Endothelial cell of umbilical vein (primary cell): ENCODE measurements at regions not wholly inside any gene's neighbourhood (a gene's known extent, or its start where the extent isn't known, plus 50 kb on each side); places are given as distances from the start of the nearest gene placed in this dataset.

Experiments used
- CTCF ChIP-seq, 2 donors: IDR thresholded peaks; 1 replicate in 1 of 2; 2 replicates in 1 of 2; pipeline ENCODE4 v1.5.1; 2011; ENCODE audit warnings: low read length in 2 of 2, mild to moderate bottlenecking in 2 of 2, moderate library complexity in 2 of 2, control low read depth in 1 of 2, inconsistent platforms in 1 of 2, low read depth in 1 of 2; ENCODE audit not compliant: insufficient read depth in 1 of 2; ENCODE audit errors: extremely low read depth in 1 of 2
- EZH2 ChIP-seq: IDR thresholded peaks from 2 replicates; pipeline ENCODE4 v1.6.1; 2012; ENCODE audit warnings: borderline replicate concordance, low read depth, mild to moderate bottlenecking, moderate library complexity, low read length, inconsistent platforms; ENCODE audit not compliant: severe bottlenecking
- FOS ChIP-seq: IDR thresholded peaks from 2 replicates; pipeline ENCODE4 v1.6.1; 2011; ENCODE audit warnings: mild to moderate bottlenecking, low read length, moderate library complexity, borderline replicate concordance; ENCODE audit not compliant: insufficient read depth
- GATA2 ChIP-seq: IDR thresholded peaks from 2 replicates; pipeline ENCODE4 v1.7.0; 2011; ENCODE audit warnings: low read depth, mild to moderate bottlenecking, moderate library complexity, mixed read lengths, low read length; ENCODE audit not compliant: insufficient read length, insufficient read depth
- JUN ChIP-seq: IDR thresholded peaks from 2 replicates; pipeline ENCODE4 v1.6.1; 2011; ENCODE audit warnings: borderline replicate concordance, low read depth; ENCODE audit not compliant: insufficient read length, insufficient read depth
- MAX ChIP-seq: IDR thresholded peaks from 2 replicates; pipeline ENCODE4 v1.6.1; 2011; ENCODE audit not compliant: insufficient read depth, insufficient read length
- MYC ChIP-seq: IDR thresholded peaks from one replicate; pipeline ENCODE4 v1.6.1; 2011; ENCODE audit warnings: mild to moderate bottlenecking, low read depth, low read length
- POLR2A ChIP-seq: IDR thresholded peaks from 2 replicates; pipeline ENCODE4 v1.6.1; 2012; ENCODE audit warnings: low read depth, mild to moderate bottlenecking, control low read depth, low read length
- POLR2AphosphoS5 ChIP-seq: IDR thresholded peaks from 2 replicates; pipeline ENCODE4 v1.6.1; 2012; ENCODE audit warnings: low read depth, mild to moderate bottlenecking, control low read depth, low read length, moderate library complexity; ENCODE audit not compliant: insufficient read depth

DNA sequence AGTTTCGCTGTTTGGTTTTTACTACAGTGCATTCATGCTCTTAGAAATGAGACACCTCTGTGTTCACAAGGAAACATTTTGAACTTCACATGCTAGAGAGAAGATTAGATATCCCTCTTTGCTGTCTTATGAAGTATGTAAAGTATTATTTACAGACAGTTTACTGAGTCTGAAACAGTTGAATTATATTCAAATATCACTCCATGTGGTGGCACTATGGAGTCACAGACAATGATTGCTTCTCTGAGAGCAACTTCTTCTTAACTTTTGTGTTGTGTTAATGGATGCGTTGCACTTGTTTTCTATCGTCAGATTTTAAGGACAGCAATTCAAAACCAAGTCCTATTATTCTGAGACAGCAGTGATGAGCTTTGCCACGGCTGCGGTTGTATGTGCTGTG is 823.6 kb downstream of the GALR1 start:
- TF ChIP-seq CTCF (IDR thresholded peaks at IDR 0.05; ENCODE audit: extremely low read depth in 1 of 2, insufficient read depth in 1 of 2, low read depth in 1 of 2, low read length in 2 of 2): no peak
- TF ChIP-seq POLR2AphosphoS5: no peak
- no peak for TF ChIP-seq POLR2A
- no peak for TF ChIP-seq MAX
- TF ChIP-seq EZH2: no peak
- no peak for TF ChIP-seq MYC
- no peak for TF ChIP-seq JUN
- no peak for TF ChIP-seq FOS
- TF ChIP-seq GATA2: no peak
